Ovary (tissue), 7 donors: ENCODE measurements at regions not wholly inside any gene's neighbourhood (a gene's known extent, or its start where the extent isn't known, plus 50 kb on each side); places are given as distances from the start of the nearest gene placed in this dataset.

Experiments used
- DNase-seq, 5 donors: peaks; one replicate each; pipeline ENCODE4 v3.0.0-alpha.2; 2019 to 2020
- H3K27ac ChIP-seq, 2 donors: fragments of 200-600 bp; one replicate each; pipeline versions ENCODE4 v1.5.1 to v1.8.0; 2019 to 2022
- H3K27me3 ChIP-seq: fragments of 200-600 bp; one replicate; pipeline ENCODE4 v1.8.0; 2022
- H3K36me3 ChIP-seq: fragments of 200-600 bp; sonication (generic); one replicate; pipeline ENCODE4 v1.5.1; 2019
- H3K4me1 ChIP-seq: one replicate; pipeline ENCODE4 v1.8.1; 2013; ENCODE audit warnings: mild to moderate bottlenecking, moderate library complexity; ENCODE audit not compliant: insufficient read depth
- H3K4me3 ChIP-seq: fragments of 200-600 bp; sonication (generic); one replicate; pipeline ENCODE4 v1.5.1; 2017
- H3K9me3 ChIP-seq, 2 donors: fragments of 200-600 bp in 1 of 2; sonication (generic) in 1 of 2; one replicate each; pipeline versions ENCODE4 v1.5.1 to v1.8.1; 2013 to 2019; ENCODE audit warnings: mild to moderate bottlenecking in 1 of 2, moderate library complexity in 1 of 2
- EP300 ChIP-seq: sonication (generic); formaldehyde crosslinking; IDR thresholded peaks from one replicate; pipeline ENCODE4 v1.6.1; 2017; ENCODE audit warnings: antibody characterized with exemption
- POLR2A ChIP-seq: fragments of 450-650 bp; IDR thresholded peaks from one replicate; pipeline ENCODE4 v1.6.1; 2017; ENCODE audit warnings: antibody characterized with exemption, mild to moderate bottlenecking, moderate library complexity
- WGBS, 3 donors: extraction: QIAGEN DNeasy Blood & Tissue Kit in 1 of 3; methylation state at CpG; one replicate each; pipeline versions ENCODE4 v1.1.5 to v1.1.7; 2013 to 2017; 5-methylcytosine and 5-hydroxymethylcytosine counted together
- intact Hi-C, 4 donors: fragments of 100-400 bp; cut with DNase I; formaldehyde crosslinking; loops; one replicate each; pipeline versions ENCODE4 v1.11.0 to v1.15.1; 2022 to 2023
- TF ChIP-seq, protein P1 (sequence below), 3 donors: fragments of 450-650 bp in 2 of 3; fragments of 200-600 bp in 1 of 3; IDR thresholded peaks; one replicate each; pipeline versions ENCODE4 v1.5.1 to v1.8.0; 2016 to 2022; ENCODE audit warnings: antibody characterized with exemption in 3 of 3, mild to moderate bottlenecking in 1 of 3
- donor health status: DM: no; HTN: no; CAD: no; lungs with moderate emphysema.
- donor health status: DM: no; HTN: no; CAD: no.
- donor health status: Bipolar disorder and iron deficiency.
- donor health status: DM: no; HTN: no; CAD: no.
- donor health status: DM: yes; HTN: yes; CAD: no.

DNA sequence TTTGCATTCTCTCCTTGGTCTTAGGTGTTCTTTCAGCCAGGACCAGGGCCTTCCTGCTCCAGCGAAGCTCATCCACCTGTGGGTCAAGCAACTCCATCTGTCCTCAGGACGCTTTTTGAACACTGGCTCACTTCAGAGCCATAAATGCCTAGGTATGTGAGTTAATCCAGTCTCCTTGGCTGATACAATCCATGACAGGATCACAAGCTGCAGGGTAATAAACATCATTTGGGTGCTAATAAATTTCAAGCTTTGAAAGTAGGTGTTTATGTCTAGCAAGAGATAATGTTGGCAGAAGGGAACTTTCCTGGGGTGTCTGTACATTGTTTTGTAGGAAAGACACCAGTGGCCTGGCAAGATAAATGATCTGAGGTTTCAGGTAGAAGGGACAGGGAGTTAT is 159.2 kb upstream of the TUT7 start:
- WGBS, 3 donors, result 86 to 96% (median 93%) methylated on average over 2 of the region's 2 CpGs
- no peak for TF ChIP-seq EP300
- TF ChIP-seq, protein P1, sequence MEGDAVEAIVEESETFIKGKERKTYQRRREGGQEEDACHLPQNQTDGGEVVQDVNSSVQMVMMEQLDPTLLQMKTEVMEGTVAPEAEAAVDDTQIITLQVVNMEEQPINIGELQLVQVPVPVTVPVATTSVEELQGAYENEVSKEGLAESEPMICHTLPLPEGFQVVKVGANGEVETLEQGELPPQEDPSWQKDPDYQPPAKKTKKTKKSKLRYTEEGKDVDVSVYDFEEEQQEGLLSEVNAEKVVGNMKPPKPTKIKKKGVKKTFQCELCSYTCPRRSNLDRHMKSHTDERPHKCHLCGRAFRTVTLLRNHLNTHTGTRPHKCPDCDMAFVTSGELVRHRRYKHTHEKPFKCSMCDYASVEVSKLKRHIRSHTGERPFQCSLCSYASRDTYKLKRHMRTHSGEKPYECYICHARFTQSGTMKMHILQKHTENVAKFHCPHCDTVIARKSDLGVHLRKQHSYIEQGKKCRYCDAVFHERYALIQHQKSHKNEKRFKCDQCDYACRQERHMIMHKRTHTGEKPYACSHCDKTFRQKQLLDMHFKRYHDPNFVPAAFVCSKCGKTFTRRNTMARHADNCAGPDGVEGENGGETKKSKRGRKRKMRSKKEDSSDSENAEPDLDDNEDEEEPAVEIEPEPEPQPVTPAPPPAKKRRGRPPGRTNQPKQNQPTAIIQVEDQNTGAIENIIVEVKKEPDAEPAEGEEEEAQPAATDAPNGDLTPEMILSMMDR (IDR thresholded peaks at IDR 0.05), result no peak
- TF ChIP-seq POLR2A, result no peak
- intact Hi-C loops, result no loop called here
- no peak for DNase-seq
- H3K4me1 ChIP-seq, result no peaks in the 10 kb centered on the region
- H3K9me3 ChIP-seq, result no peaks in the 10 kb centered on the region
- H3K36me3 ChIP-seq, result no peaks in the 10 kb centered on the region
- no peaks in the 10 kb centered on the region for H3K27me3 ChIP-seq
- H3K4me3 ChIP-seq, result no peak overlapping the region
- H3K27ac ChIP-seq, result no peak overlapping the region

DNA sequence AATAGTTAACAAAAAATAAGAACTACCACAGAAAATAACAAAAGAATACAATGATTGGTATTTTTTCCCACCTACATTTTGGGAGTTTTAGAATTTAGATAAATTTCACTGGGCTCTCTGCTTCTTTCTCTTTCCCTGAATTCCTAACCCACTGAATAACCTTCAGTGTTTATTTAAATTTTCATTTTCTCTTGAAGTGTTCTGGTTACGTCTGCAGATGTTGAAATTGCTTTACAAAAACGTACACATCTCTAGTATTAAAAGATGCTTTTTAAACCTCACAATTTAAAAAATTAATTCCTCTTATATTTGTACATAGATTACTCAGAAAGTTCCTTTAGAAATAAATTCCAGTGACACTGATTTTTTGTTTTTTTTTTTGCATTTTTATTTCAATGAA is 158.7 kb upstream of the TUT7 start:
- TF ChIP-seq POLR2A (no peak), EP300 (no peak)
- TF ChIP-seq, protein P1 (IDR thresholded peaks at IDR 0.05), result no peak
- no peaks in the 10 kb centered on the region for H3K9me3 ChIP-seq
- no peaks in the 10 kb centered on the region for H3K27me3 ChIP-seq
- H3K36me3 ChIP-seq, result no peaks in the 10 kb centered on the region
- 11 to 41% (median 15%) methylated on average over 2 of the region's 2 CpGs for WGBS, 3 donors
- no peak overlapping the region for H3K4me3 ChIP-seq
- DNase-seq, result no peak
- H3K4me1 ChIP-seq, result no peaks in the 10 kb centered on the region
- H3K27ac ChIP-seq, result no peak overlapping the region
- intact Hi-C loops, result no loop called here

DNA sequence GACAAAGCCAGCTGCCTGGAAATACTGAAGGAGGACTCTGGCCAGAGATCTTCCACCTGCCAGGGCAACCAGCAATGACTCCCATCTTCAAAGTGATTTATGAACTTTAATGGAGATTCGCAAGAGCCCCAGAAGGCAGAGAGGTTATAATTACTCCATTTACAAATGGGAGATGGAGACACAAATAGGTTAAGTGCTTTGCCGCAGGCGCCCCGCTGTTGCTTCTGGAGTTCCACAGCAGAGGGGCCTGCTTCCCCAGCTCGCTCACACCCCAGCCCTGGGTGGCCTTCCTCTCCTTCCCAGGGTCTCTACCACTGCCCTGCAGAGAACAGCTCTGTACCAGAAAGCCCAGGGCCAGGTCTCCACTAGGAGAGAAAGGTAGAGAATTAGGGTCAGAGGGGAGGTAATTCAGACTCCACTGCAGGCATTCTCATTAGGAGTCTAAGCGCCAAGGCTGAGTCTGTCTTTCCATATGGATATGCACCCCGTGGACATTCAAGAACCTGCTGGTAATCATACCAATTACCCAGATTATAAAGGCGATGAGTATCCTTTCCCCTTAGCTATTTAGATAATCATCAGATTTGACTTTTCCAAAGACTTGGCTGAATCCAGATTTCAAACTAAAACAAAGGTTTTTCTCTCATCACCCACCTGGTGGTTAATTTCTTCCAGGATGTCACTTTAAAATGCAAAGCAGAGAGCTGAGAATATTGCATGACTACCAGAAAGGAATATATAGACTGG is 157.6 kb upstream of the TUT7 start:
- Histone ChIP-seq H3K9me3 (no peaks in the 10 kb centered on the region), H3K4me3 (no peak overlapping the region), H3K36me3 (no peaks in the 10 kb centered on the region), H3K27me3 (no peaks in the 10 kb centered on the region), H3K4me1 (no peaks in the 10 kb centered on the region), H3K27ac (no peak overlapping the region)
- WGBS, 3 donors, result 90 to 94% (median 92%) methylated on average over 8 of the region's 8 CpGs
- DNase-seq, result no peak
- intact Hi-C loops, result no loop called here
- TF ChIP-seq POLR2A (no peak), EP300 (no peak)
- TF ChIP-seq, protein P1 (IDR thresholded peaks at IDR 0.05), result no peak

DNA sequence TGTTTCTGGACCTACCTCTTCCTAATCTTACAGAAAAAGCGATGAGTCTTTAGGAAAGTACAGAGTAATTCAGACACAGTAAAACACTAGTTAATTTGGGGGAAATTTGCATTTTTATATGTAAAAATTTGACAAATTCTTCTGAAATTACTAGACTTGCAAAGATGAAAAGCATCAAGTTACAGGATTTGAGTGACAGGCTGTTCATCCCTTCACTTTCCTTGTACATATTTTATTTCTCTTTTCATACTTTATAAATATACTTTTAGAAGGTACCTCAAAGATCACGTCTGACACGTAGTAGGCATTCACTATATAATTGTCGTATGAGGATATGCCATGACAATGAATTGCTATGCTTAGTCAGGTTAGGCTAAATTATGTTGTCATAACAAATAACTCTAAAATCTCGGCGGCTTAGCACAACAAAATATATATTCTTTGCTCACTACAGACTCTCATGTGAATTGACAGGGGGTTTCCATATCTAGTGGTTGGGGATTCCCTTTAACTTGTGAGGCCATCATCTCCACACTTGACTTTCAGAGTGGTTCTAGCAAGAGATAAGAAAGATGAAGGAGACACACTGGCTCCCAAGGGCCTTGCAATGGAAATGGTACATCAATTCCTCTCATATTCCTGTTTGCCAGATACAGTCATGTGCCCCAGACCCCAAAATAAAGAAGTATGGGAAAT is 154.1 kb upstream of the TUT7 start:
- intact Hi-C loops, result no loop called here
- WGBS, 3 donors, result 92 to 95% (median 93%) methylated on average over 6 of the region's 6 CpGs
- Histone ChIP-seq H3K36me3 (no peaks in the 10 kb centered on the region), H3K4me1 (no peaks in the 10 kb centered on the region), H3K27ac (no peak overlapping the region), H3K9me3 (no peaks in the 10 kb centered on the region), H3K27me3 (no peaks in the 10 kb centered on the region), H3K4me3 (no peak overlapping the region)
- TF ChIP-seq EP300 (no peak), POLR2A (no peak)
- TF ChIP-seq, protein P1 (IDR thresholded peaks at IDR 0.05), result no peak
- DNase-seq, result no peak
